Keratinocyte (primary cell): ENCODE measurements at regions not wholly inside any gene's neighbourhood (a gene's known extent, or its start where the extent isn't known, plus 50 kb on each side); places are given as distances from the start of the nearest gene placed in this dataset.
A peak's percentile ranks its signal among the peaks of the same experiment; 100 is the strongest.

ENCODE experiments used
- DNase-seq: peaks from one replicate; pipeline ENCODE4 v3.0.0-alpha.2; 2011; ENCODE audit warnings: low read depth, missing footprints, low spot score
- FAIRE-seq: peaks from 2 replicates; lab custom pipeline; 2011; peaks lifted over from hg19 to GRCh38; lab: Jason Lieb, UNC
- H2AFZ ChIP-seq: 2 replicates; pipeline ENCODE4 v1.6.0; 2012; ENCODE audit warnings: low read length, control low read depth, inconsistent platforms; ENCODE audit not compliant: control insufficient read depth
- H3K27ac ChIP-seq: 2 replicates; pipeline ENCODE4 v1.5.1; 2011; ENCODE audit warnings: low read length; ENCODE audit not compliant: control insufficient read depth, insufficient read depth
- H3K27me3 ChIP-seq: 3 replicates; pipeline ENCODE4 v1.6.0; 2011; ENCODE audit warnings: low read length; ENCODE audit not compliant: control insufficient read depth, insufficient read depth; ENCODE audit errors: extremely low read depth
- H3K36me3 ChIP-seq, 2 experiments: 2 replicates in 1 of 2; 3 replicates in 1 of 2; pipeline ENCODE4 v1.5.1; 2011; ENCODE audit warnings: low read length in 2 of 2, mild to moderate bottlenecking in 1 of 2; ENCODE audit not compliant: control insufficient read depth in 2 of 2, insufficient read depth in 2 of 2; ENCODE audit errors: extremely low read depth in 1 of 2
- H3K4me1 ChIP-seq: 3 replicates; pipeline ENCODE4 v1.5.1; 2011; ENCODE audit warnings: low read length; ENCODE audit not compliant: control insufficient read depth, insufficient read depth; ENCODE audit errors: extremely low read depth
- H3K4me2 ChIP-seq: 3 replicates; pipeline ENCODE4 v1.6.0; 2011; ENCODE audit warnings: low read depth, low read length; ENCODE audit not compliant: control insufficient read depth, insufficient read depth; ENCODE audit errors: extremely low read depth
- H3K4me3 ChIP-seq, 3 experiments: fragments of 200-600 bp in 1 of 3; sonication (generic) in 1 of 3; 2 replicates in 2 of 3; 3 replicates in 1 of 3; pipeline ENCODE4 v1.5.1; 2011 to 2016; ENCODE audit warnings: low read length in 3 of 3, mild to moderate bottlenecking in 3 of 3, control low read depth in 2 of 3, inconsistent platforms in 1 of 3, low read depth in 1 of 3, mixed read lengths in 1 of 3, mixed run types in 1 of 3, moderate library complexity in 1 of 3; ENCODE audit not compliant: control insufficient read depth in 2 of 3, insufficient read depth in 2 of 3; ENCODE audit errors: extremely low read depth in 1 of 3
- H3K79me2 ChIP-seq: 2 replicates; pipeline ENCODE4 v1.6.0; 2012; ENCODE audit warnings: low read length; ENCODE audit not compliant: control insufficient read depth, insufficient read depth
- H3K9ac ChIP-seq: 3 replicates; pipeline ENCODE4 v1.6.0; 2011; ENCODE audit warnings: low read length; ENCODE audit not compliant: control insufficient read depth, insufficient read depth; ENCODE audit errors: extremely low read depth
- H3K9me1 ChIP-seq: 3 replicates; pipeline ENCODE4 v1.6.0; 2011; ENCODE audit warnings: low read length; ENCODE audit not compliant: control insufficient read depth, insufficient read depth; ENCODE audit errors: extremely low read depth
- H3K9me3 ChIP-seq: 2 replicates; pipeline ENCODE4 v1.5.1; 2012; ENCODE audit warnings: low read depth, low read length; ENCODE audit not compliant: control insufficient read depth
- H4K20me1 ChIP-seq: 3 replicates; pipeline ENCODE4 v1.6.0; 2011; ENCODE audit warnings: low read length; ENCODE audit not compliant: control insufficient read depth, insufficient read depth; ENCODE audit errors: extremely low read depth
- EZH2 ChIP-seq: IDR thresholded peaks from one replicate; pipeline ENCODE4 v1.6.1; 2012; ENCODE audit warnings: inconsistent platforms, mild to moderate bottlenecking, low read length, moderate library complexity
- dilution Hi-C: fragments of 300-500 bp; cut with MboI; formaldehyde crosslinking; loops from one replicate; pipeline ENCODE4 v1.7.0; 2020; ENCODE audit warnings: low sequenced_read_pairs; ENCODE audit not compliant: extremely low pct_ligation_motif_present
- TF ChIP-seq, protein P1 (sequence below), 3 experiments: IDR thresholded peaks in 1 of 3; conservative IDR thresholded peaks in 1 of 3; optimal IDR thresholded peaks in 1 of 3; 2 replicates in 2 of 3; 3 replicates in 1 of 3; pipeline versions ENCODE3 to v1.5.1; 2011; ENCODE audit warnings: low read length in 3 of 3, mild to moderate bottlenecking in 3 of 3, moderate library complexity in 2 of 3, control low read depth in 1 of 3, inconsistent platforms in 1 of 3; ENCODE audit not compliant: insufficient read depth in 2 of 3; ENCODE audit errors: extremely low read depth in 1 of 3

DNA sequence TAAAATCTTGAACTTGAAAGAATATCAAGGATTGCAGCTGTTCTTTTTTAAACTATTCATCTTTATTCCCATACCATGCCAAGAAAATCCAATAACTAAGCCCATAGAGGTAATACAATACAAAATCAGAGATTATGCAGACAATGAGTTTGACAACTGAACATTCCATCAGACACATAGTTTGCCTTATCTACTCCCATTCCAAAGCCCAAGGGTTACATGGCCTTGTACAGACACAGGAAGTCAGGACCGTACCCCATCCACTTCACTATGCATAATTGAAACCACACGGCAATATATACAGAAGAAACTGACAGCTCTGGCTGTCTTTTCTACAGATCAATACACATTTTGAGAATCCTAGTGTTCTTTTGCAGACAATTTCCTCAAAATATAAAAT lies 181.3 kb downstream of the TMX3 start:
- FAIRE-seq: no peak
- dilution Hi-C loops: no loop called here
- H4K20me1 ChIP-seq: no peaks in the 10 kb centered on the region
- no peaks in the 10 kb centered on the region for H3K27me3 ChIP-seq
- H3K9me1 ChIP-seq: no peaks in the 10 kb centered on the region
- H3K9me3 ChIP-seq: no peaks in the 10 kb centered on the region
- H3K27ac ChIP-seq: no peak overlapping the region
- H3K4me2 ChIP-seq: no peak overlapping the region
- no peak overlapping the region for H3K9ac ChIP-seq
- no peaks in the 10 kb centered on the region for H3K79me2 ChIP-seq
- TF ChIP-seq, protein P1, sequence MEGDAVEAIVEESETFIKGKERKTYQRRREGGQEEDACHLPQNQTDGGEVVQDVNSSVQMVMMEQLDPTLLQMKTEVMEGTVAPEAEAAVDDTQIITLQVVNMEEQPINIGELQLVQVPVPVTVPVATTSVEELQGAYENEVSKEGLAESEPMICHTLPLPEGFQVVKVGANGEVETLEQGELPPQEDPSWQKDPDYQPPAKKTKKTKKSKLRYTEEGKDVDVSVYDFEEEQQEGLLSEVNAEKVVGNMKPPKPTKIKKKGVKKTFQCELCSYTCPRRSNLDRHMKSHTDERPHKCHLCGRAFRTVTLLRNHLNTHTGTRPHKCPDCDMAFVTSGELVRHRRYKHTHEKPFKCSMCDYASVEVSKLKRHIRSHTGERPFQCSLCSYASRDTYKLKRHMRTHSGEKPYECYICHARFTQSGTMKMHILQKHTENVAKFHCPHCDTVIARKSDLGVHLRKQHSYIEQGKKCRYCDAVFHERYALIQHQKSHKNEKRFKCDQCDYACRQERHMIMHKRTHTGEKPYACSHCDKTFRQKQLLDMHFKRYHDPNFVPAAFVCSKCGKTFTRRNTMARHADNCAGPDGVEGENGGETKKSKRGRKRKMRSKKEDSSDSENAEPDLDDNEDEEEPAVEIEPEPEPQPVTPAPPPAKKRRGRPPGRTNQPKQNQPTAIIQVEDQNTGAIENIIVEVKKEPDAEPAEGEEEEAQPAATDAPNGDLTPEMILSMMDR (optimal IDR thresholded peaks at IDR 0.05 in 1 of 3, IDR thresholded peaks at IDR 0.05 in 1 of 3, conservative IDR thresholded peaks at IDR 0.05 in 1 of 3; ENCODE audit: extremely low read depth in 1 of 3, insufficient read depth in 2 of 3, low read length in 3 of 3): no peak
- TF ChIP-seq EZH2: no peak
- no peaks in the 10 kb centered on the region for H3K4me1 ChIP-seq
- no peak overlapping the region for H3K4me3 ChIP-seq
- DNase-seq: no peak
- no peaks in the 10 kb centered on the region for H3K36me3 ChIP-seq
- H2AFZ ChIP-seq: no peak overlapping the region

DNA sequence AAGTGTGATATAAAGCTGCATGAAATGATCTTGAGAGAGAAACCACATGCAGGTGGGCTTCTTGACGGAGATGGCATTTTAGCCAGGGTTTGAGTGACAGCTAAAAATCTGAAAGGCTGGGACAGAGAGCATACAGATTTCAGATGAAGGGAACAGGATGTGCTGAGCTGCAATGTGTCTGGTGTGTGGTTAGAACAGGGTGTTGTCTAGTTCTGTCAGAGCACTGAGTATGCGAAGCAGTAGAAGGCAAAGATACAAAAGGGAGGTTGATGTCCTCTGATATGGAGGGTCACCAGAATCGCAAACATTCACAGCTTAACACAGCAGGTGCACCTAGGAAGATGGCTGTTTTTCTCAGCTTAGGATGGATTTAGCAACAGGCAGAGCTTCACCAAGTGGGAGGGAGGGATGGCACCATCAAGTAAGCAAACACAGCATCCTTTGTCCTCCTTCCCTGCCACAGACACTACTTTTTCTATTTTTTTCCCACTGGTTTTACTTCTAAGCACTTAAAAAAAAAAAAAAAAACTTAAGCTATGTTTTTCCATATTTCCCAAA lies 182.5 kb downstream of the TMX3 start:
- dilution Hi-C loops: no loop called here
- TF ChIP-seq, protein P1 (optimal IDR thresholded peaks at IDR 0.05 in 1 of 3, IDR thresholded peaks at IDR 0.05 in 1 of 3, conservative IDR thresholded peaks at IDR 0.05 in 1 of 3; ENCODE audit: extremely low read depth in 1 of 3, insufficient read depth in 2 of 3, low read length in 3 of 3): no peak
- TF ChIP-seq EZH2: no peak
- no peaks in the 10 kb centered on the region for H3K36me3 ChIP-seq

More for the DNA sequence above, 182.5 kb downstream of the TMX3 start:
- FAIRE-seq (peak; percentile 9), DNase-seq (no peak)
- Histone ChIP-seq H3K4me2 (no peak overlapping the region), H3K9me3 (no peaks in the 10 kb centered on the region), H3K79me2 (no peaks in the 10 kb centered on the region), H3K27ac (no peak overlapping the region), H3K4me1 (no peaks in the 10 kb centered on the region), H3K27me3 (no peaks in the 10 kb centered on the region), H3K9me1 (no peaks in the 10 kb centered on the region), H3K9ac (no peak overlapping the region), H2AFZ (no peak overlapping the region), H4K20me1 (no peaks in the 10 kb centered on the region), H3K4me3 (no peak overlapping the region)
